ENCODE measurements at regions not wholly inside any gene's neighbourhood (a gene's known extent, or its start where the extent isn't known, plus 50 kb on each side); places are given as distances from the start of the nearest gene placed in this dataset.

GRCh38 chr5:171575808-171576207 lies 156.4 kb downstream of the FGF18 start:
- TF ChIP-seq CTCF (IDR thresholded peaks at IDR 0.05; ENCODE audit: unreplicated experiment): no peak
- Mint-ChIP-seq H3K27me3 (peaks cover 11% of the 10 kb centered on the region), H3K9me3 (ENCODE audit: low read depth) (peaks cover 3% of the 10 kb centered on the region), H3K4me1 (ENCODE audit: low read depth) (no peaks in the 10 kb centered on the region), H3K27ac (no peak overlapping the region), H3K36me3 (ENCODE audit: insufficient read depth) (no peaks in the 10 kb centered on the region), H3K4me3 (ENCODE audit: low read depth) (no peak overlapping the region)
- DNase-seq (ENCODE audit: low spot score, unreplicated experiment): no peak

GRCh38 chr5:171577042-171577758 lies 157.8 kb downstream of the FGF18 start:
- Mint-ChIP-seq H3K9me3 (ENCODE audit: low read depth) (peaks cover 3% of the 10 kb centered on the region), H3K4me1 (ENCODE audit: low read depth) (no peaks in the 10 kb centered on the region), H3K4me3 (ENCODE audit: low read depth) (no peak overlapping the region), H3K27me3 (peaks cover 11% of the 10 kb centered on the region), H3K36me3 (ENCODE audit: insufficient read depth) (no peaks in the 10 kb centered on the region), H3K27ac (no peak overlapping the region)
- TF ChIP-seq CTCF (IDR thresholded peaks at IDR 0.05; ENCODE audit: unreplicated experiment): no peak
- DNase-seq (ENCODE audit: low spot score, unreplicated experiment): no peak

DNA sequence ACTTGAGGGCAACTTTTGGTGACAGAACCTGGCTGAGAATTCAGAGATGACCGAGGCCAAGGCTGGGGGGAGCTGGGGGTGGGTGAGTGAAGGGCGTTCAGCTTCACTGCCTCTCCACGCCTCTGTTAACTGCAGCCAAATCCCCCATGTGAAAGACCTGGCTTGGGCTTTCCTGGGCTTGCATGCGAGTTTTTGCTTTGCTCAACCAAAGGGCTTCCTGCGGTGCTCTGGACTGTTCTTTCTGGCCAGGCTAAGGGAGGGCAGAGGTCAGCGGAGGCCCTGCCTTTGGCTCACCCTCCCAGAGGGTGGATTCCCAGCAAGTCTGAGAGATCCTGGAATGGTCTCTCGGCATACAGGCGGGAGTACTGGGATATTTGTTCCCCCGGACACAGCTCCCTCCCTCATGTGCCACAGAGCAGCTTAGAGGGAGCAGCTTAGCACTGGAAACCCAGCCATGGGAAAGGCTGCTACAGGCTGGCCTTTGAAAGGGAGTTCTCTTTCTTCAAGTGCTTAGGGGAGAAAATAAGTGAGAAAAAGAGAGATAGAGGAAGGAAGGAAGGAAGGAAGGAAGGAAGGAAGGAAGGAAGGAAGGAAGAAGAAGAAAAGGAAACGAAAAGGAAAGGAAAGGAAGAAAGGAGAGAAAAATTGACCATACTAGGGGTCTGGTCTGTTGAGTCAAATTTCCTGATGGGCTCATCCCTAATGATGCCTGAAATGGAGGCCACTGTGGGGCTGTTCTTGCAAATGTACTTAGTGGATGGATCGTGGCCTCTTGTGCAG lies 158.8 kb downstream of the FGF18 start:
- no peak for DNase-seq (ENCODE audit: low spot score, unreplicated experiment)
- H3K4me1 Mint-ChIP-seq (ENCODE audit: low read depth): no peaks in the 10 kb centered on the region
- H3K27ac Mint-ChIP-seq: no peak overlapping the region
- no peak overlapping the region for H3K4me3 Mint-ChIP-seq (ENCODE audit: low read depth)
- no peak for TF ChIP-seq CTCF (IDR thresholded peaks at IDR 0.05; ENCODE audit: unreplicated experiment)
- no peaks in the 10 kb centered on the region for H3K36me3 Mint-ChIP-seq (ENCODE audit: insufficient read depth)
- H3K27me3 Mint-ChIP-seq: peaks cover 14% of the 10 kb centered on the region
- peaks cover 3% of the 10 kb centered on the region for H3K9me3 Mint-ChIP-seq (ENCODE audit: low read depth)

DNA sequence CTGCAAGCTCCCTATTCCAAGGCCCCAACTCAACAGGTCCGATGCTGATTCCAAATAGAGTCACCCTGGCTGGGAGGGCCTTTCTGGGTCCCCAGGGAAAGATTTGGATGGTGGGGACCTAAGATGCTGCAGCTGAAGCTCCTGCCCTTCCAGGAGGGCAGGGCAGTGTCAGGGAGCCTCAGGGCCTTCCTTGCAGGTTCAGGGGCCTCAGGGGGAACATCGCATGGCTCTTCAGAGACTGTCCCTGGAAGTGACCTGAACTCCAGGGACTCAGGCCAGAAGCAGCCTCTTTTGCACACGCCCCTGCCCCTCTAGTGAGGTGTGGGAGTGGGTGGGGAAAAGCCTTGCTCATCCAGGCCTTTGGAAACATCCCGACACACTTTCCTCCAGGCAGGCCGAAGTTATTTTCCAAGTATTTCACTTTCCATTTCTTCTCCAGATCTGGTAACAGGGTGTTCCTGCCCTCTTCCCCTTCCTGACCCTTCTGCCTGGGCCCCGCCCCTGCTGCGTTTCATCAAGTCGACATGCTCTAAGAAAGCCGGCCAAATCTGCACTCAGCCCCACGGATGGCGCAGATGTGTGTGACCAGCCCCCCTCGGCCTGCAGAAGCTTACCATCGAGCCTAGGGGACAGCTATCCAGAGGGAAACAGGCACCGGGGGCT lies 159.5 kb downstream of the FGF18 start:
- Mint-ChIP-seq H3K36me3 (ENCODE audit: insufficient read depth) (no peaks in the 10 kb centered on the region), H3K27me3 (peaks cover 14% of the 10 kb centered on the region), H3K4me3 (ENCODE audit: low read depth) (no peak overlapping the region), H3K27ac (no peak overlapping the region), H3K9me3 (ENCODE audit: low read depth) (peaks cover 3% of the 10 kb centered on the region), H3K4me1 (ENCODE audit: low read depth) (no peaks in the 10 kb centered on the region)
- no peak for DNase-seq (ENCODE audit: low spot score, unreplicated experiment)
- no peak for TF ChIP-seq CTCF (IDR thresholded peaks at IDR 0.05; ENCODE audit: unreplicated experiment)

DNA sequence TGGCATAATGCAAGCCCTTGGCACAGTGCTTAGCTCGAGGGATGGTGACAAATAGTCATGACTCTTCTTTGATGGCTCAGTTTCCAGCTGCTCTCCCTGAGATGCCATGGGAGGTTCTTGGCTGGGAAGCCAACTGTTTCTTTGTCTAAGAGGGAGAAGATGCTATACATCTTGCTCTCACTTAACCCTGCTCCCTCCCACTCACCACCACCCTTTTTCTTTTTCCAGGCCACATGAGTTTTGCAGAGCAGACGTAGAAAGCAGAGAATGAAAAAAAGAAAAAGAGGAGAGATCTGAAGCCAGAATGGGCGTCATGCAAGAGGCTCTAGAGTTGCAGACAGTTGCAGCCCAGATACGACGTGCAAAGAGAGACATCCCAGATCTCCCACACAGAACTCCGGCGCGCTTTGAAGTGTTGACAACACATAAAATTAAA lies 160.5 kb downstream of the FGF18 start:
- H3K9me3 Mint-ChIP-seq (ENCODE audit: low read depth): peaks cover 3% of the 10 kb centered on the region
- H3K4me3 Mint-ChIP-seq (ENCODE audit: low read depth): no peak overlapping the region
- no peak for DNase-seq (ENCODE audit: low spot score, unreplicated experiment)
- H3K27ac Mint-ChIP-seq: no peak overlapping the region
- H3K36me3 Mint-ChIP-seq (ENCODE audit: insufficient read depth): no peaks in the 10 kb centered on the region
- H3K27me3 Mint-ChIP-seq: peaks cover 11% of the 10 kb centered on the region
- TF ChIP-seq CTCF (IDR thresholded peaks at IDR 0.05; ENCODE audit: unreplicated experiment): no peak
- no peaks in the 10 kb centered on the region for H3K4me1 Mint-ChIP-seq (ENCODE audit: low read depth)
